ENCODE measurements at regions not wholly inside any gene's neighbourhood (a gene's known extent, or its start where the extent isn't known, plus 50 kb on each side); places are given as distances from the start of the nearest gene placed in this dataset.

DNA sequence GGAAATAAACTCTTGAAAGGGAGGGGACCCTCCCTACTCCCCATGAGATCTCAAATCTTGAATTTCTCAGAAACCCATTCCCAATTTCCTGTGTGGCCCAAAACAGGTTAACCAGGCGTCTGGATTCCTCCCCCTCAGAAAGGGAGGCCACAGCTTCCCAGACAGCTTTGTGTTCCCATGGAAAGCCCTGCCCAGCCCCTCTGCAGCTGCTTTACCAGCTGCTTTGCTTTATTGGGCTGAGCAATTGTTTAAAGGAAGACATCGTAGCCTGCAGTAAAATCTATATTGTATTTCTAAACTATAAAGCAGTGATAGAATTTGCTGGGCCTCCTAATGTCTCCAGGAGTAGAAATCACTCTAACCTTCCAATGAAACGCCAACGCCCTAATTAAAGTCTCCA is 97.4 kb downstream of the CHST1 start:
- H3K36me3 ChIP-seq (ENCODE audit: insufficient read depth, insufficient read length, low read length): no peaks in the 10 kb centered on the region
- peaks cover 6% of the 10 kb centered on the region for H3K4me1 ChIP-seq (ENCODE audit: insufficient read depth, insufficient read length)
- no peak for DNase-seq (ENCODE audit: low read depth, low spot score)
- no peak overlapping the region for H3K9ac ChIP-seq (ENCODE audit: insufficient read length, low read depth)
- peaks cover 8% of the 10 kb centered on the region for H3K27me3 ChIP-seq (ENCODE audit: insufficient read depth, insufficient read length)
- no peaks in the 10 kb centered on the region for H3K9me3 ChIP-seq (ENCODE audit: insufficient read depth, low read length)
- TF ChIP-seq YY1 (IDR thresholded peaks at IDR 0.05; ENCODE audit: insufficient read depth, insufficient read length): no peak
- TF ChIP-seq SUZ12 (IDR thresholded peaks at IDR 0.05; ENCODE audit: extremely low read depth, insufficient read depth, insufficient read length): no peak
- no peak for TF ChIP-seq ZNF274 (IDR thresholded peaks at IDR 0.05; ENCODE audit: low read depth, low read length)
- no peak overlapping the region for H3K4me3 ChIP-seq (ENCODE audit: insufficient read length, low read depth)

DNA sequence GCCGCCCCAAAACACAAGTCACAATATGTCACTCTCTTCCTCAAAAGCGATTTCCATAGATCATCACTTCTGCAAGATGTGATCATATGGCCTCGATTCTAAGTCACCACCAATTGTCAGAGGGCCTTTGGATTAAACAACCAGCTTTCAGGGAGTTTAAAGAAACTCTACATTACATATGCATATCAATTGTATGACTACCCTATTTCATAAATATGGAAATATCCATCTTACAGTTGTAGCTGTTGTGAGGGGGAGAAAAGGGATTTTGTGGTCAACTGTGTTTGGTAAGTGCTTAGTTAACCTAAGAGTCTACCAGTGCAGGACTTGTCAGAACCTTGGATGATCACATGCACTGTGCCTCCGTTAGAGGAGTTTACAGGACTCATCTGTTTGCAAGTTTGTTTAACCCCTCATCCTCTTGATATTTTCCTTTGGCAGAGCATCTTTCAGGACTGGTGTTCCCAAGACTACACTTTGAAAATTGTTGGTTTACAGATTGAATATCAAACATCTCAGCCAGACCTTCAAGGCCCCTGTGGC is 99.9 kb downstream of the CHST1 start:
- no peak overlapping the region for H3K4me3 ChIP-seq (ENCODE audit: insufficient read length, low read depth)
- H3K9ac ChIP-seq (ENCODE audit: insufficient read length, low read depth): no peak overlapping the region
- H3K9me3 ChIP-seq (ENCODE audit: insufficient read depth, low read length): no peaks in the 10 kb centered on the region
- TF ChIP-seq ZNF274 (IDR thresholded peaks at IDR 0.05; ENCODE audit: low read depth, low read length) (no peak), YY1 (IDR thresholded peaks at IDR 0.05; ENCODE audit: insufficient read depth, insufficient read length) (no peak), SUZ12 (IDR thresholded peaks at IDR 0.05; ENCODE audit: extremely low read depth, insufficient read depth, insufficient read length) (no peak)
- DNase-seq (ENCODE audit: low read depth, low spot score): no peak
- H3K27me3 ChIP-seq (ENCODE audit: insufficient read depth, insufficient read length): peaks cover 8% of the 10 kb centered on the region
- H3K36me3 ChIP-seq (ENCODE audit: insufficient read depth, insufficient read length, low read length): no peaks in the 10 kb centered on the region
- H3K4me1 ChIP-seq (ENCODE audit: insufficient read depth, insufficient read length): peaks cover 8% of the 10 kb centered on the region

DNA sequence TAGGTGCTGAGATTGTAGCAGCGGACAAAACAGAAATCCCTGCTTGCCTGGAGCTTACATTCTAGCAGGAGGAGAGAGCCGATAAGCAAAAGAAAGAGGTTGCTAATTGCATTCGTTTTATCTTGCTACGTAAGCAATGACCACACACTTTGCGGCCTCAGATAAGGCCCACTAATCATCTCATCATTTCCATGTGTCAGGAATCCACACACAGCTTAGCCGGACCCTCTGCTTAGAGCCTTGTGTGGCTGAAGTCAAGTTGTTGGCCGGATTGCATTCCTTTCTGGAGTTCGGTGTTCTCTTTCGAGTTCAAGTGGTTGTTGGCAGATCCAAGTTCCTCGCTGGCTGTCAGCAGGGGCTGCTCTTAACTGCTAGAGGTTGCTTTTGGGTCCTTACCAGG is 101.6 kb downstream of the CHST1 start:
- Histone ChIP-seq H3K27me3 (ENCODE audit: insufficient read depth, insufficient read length) (peaks cover under 1% of the 10 kb centered on the region), H3K9me3 (ENCODE audit: insufficient read depth, low read length) (no peaks in the 10 kb centered on the region), H3K4me1 (ENCODE audit: insufficient read depth, insufficient read length) (peaks cover 13% of the 10 kb centered on the region), H3K9ac (ENCODE audit: insufficient read length, low read depth) (no peak overlapping the region), H3K4me3 (ENCODE audit: insufficient read length, low read depth) (no peak overlapping the region), H3K36me3 (ENCODE audit: insufficient read depth, insufficient read length, low read length) (no peaks in the 10 kb centered on the region)
- TF ChIP-seq SUZ12 (IDR thresholded peaks at IDR 0.05; ENCODE audit: extremely low read depth, insufficient read depth, insufficient read length) (no peak), YY1 (IDR thresholded peaks at IDR 0.05; ENCODE audit: insufficient read depth, insufficient read length) (no peak), ZNF274 (IDR thresholded peaks at IDR 0.05; ENCODE audit: low read depth, low read length) (no peak)
- DNase-seq (ENCODE audit: low read depth, low spot score): no peak

DNA sequence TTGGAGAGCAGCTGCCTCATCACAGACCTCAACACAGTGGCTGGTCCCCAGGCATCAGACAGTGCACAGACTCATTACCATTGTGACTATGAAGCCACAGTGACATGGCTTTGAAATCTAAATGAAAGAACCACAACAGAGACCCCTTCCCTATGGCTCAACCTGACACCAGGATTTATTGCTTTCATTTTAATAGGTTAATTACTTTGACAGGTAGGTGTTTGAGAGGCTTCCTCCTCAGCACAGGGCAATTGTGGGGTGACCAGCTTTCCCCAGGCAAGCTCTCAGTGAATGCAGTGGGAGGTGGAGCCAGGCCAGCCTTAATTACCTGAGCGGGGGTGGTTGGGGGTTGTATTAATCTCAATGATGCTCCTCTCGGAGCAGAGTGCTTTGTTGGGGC is 102.3 kb downstream of the CHST1 start:
- no peak for DNase-seq (ENCODE audit: low read depth, low spot score)

DNA sequence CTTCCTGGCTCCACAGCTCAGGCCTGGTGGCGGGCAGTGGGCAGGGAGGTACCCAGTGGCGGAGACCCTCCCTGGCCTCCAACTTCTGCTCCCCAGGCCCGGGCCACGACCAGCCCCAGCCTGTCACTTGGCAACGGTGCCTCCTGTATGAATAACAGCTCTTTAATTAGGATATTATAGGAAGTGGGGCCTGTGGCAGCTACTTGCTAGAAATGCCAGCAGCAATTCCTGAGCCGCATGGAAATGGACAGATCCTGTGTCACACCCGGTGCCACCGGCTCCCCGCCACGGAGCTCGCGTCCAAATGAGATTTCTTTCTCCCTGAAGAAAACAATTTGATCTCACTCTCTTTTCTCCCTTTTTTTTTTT is 104.5 kb downstream of the CHST1 start:
- Histone ChIP-seq H3K9ac (ENCODE audit: insufficient read length, low read depth) (no peak overlapping the region), H3K27me3 (ENCODE audit: insufficient read depth, insufficient read length) (no peaks in the 10 kb centered on the region), H3K9me3 (ENCODE audit: insufficient read depth, low read length) (no peaks in the 10 kb centered on the region; the same call in 1 of the 2 replicates), H3K4me3 (ENCODE audit: insufficient read length, low read depth) (no peak overlapping the region), H3K4me1 (ENCODE audit: insufficient read depth, insufficient read length) (peaks cover 22% of the 10 kb centered on the region), H3K36me3 (ENCODE audit: insufficient read depth, insufficient read length, low read length) (no peaks in the 10 kb centered on the region)
- DNase-seq (ENCODE audit: low read depth, low spot score): no peak
- no peak for TF ChIP-seq SUZ12 (IDR thresholded peaks at IDR 0.05; ENCODE audit: extremely low read depth, insufficient read depth, insufficient read length)
- no peak for TF ChIP-seq ZNF274 (IDR thresholded peaks at IDR 0.05; ENCODE audit: low read depth, low read length)
- no peak for TF ChIP-seq YY1 (IDR thresholded peaks at IDR 0.05; ENCODE audit: insufficient read depth, insufficient read length)

More for the DNA sequence above, 102.3 kb downstream of the CHST1 start:
- no peak for TF ChIP-seq SUZ12 (IDR thresholded peaks at IDR 0.05; ENCODE audit: extremely low read depth, insufficient read depth, insufficient read length)
- TF ChIP-seq YY1 (IDR thresholded peaks at IDR 0.05; ENCODE audit: insufficient read depth, insufficient read length): no peak
- no peak for TF ChIP-seq ZNF274 (IDR thresholded peaks at IDR 0.05; ENCODE audit: low read depth, low read length)
- Histone ChIP-seq H3K4me1 (ENCODE audit: insufficient read depth, insufficient read length) (peaks cover 13% of the 10 kb centered on the region), H3K4me3 (ENCODE audit: insufficient read length, low read depth) (no peak overlapping the region), H3K36me3 (ENCODE audit: insufficient read depth, insufficient read length, low read length) (no peaks in the 10 kb centered on the region), H3K9me3 (ENCODE audit: insufficient read depth, low read length) (no peaks in the 10 kb centered on the region), H3K27me3 (ENCODE audit: insufficient read depth, insufficient read length) (no peaks in the 10 kb centered on the region), H3K9ac (ENCODE audit: insufficient read length, low read depth) (no peak overlapping the region)

DNA sequence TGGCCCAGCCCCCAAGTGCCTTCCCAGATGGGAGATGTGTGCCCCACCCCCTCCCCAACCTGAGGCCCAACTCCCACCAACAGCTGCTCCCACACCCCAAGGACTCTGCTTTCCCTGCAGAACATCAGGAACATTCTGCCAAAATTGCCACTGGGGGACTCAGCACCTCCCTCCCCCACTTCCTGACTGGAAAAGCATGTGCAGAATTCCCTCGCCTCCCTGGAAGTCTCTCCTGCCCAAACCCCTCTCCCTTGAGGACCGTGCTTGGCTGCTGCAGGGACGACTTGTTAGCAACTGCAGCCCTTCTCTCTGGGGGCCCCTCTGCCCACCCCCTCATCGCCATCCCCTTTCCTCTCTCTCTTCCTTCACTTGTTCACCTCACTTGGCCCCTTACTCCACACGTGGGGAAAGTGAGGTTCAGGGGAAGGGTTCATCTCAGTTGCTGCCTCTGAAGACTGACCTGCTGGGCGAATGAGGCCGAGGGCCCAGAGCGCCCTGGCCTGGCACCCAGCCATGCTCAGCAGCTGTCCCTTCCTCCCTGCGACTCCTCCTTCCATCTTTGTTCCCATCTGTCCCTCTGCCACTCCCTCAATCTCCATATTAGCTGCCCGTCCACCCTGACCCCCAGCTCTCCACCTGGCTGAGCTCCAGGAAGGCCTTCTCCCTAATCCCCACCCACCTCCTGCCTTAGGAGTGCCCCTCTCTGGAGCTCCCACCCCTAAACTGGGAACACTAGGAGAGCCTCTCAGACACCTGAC is 105.1 kb downstream of the CHST1 start:
- H3K27me3 ChIP-seq (ENCODE audit: insufficient read depth, insufficient read length): no peaks in the 10 kb centered on the region
- H3K36me3 ChIP-seq (ENCODE audit: insufficient read depth, insufficient read length, low read length): no peaks in the 10 kb centered on the region
- H3K4me1 ChIP-seq (ENCODE audit: insufficient read depth, insufficient read length): peaks cover 22% of the 10 kb centered on the region
- no peak for TF ChIP-seq ZNF274 (IDR thresholded peaks at IDR 0.05; ENCODE audit: low read depth, low read length)
- TF ChIP-seq SUZ12 (IDR thresholded peaks at IDR 0.05; ENCODE audit: extremely low read depth, insufficient read depth, insufficient read length): no peak
- TF ChIP-seq YY1 (IDR thresholded peaks at IDR 0.05; ENCODE audit: insufficient read depth, insufficient read length): no peak
- no peak for DNase-seq (ENCODE audit: low read depth, low spot score)
- no peaks in the 10 kb centered on the region; the same call in 1 of the 2 replicates for H3K9me3 ChIP-seq (ENCODE audit: insufficient read depth, low read length)
- no peak overlapping the region for H3K9ac ChIP-seq (ENCODE audit: insufficient read length, low read depth)
- H3K4me3 ChIP-seq (ENCODE audit: insufficient read length, low read depth): no peak overlapping the region

DNA sequence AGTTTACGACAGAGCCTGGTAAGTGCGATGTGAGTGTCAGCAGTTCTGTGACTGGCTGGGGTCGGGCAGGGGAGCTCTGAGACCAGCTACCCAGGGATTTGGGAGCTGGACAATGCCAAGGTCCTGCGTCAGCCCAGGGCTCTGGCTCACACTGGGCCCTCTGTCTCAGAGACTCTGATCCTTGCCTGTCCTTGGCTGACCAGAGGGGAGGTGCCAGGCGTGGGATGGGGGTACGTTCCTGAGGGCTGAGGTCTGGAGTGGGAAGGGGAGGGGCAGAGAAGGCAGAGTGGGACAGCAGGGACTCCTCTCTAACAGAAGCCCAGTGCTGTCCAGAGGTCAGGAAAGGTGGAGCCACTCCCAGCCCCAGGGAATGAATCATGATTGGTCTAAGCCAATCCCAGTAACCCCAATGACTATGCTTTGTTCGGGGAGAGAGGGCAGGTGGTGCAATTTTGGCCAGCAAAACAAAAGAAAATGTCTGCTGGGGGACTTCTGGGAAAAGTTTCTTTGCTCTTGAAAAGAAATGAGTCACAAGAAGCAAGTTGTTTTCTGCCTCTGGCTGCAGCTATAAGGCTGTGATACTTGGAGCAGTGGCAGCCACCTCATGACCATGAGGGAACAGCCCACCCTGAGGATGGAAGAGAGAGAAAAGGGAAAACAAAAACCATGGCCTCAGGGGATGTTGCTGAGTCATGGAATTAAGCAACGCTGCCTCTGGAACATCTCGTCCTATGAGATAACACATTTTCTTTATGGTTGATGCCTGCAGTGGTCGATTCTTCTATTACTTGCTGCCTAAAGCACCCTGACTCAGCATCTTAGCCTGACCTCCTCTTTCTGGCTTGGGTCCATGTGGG is 108.3 kb downstream of the CHST1 start:
- Histone ChIP-seq H3K9ac (ENCODE audit: insufficient read length, low read depth) (no peak overlapping the region), H3K9me3 (ENCODE audit: insufficient read depth, low read length) (no peaks in the 10 kb centered on the region; the same call in 1 of the 2 replicates), H3K4me1 (ENCODE audit: insufficient read depth, insufficient read length) (peaks cover 16% of the 10 kb centered on the region), H3K36me3 (ENCODE audit: insufficient read depth, insufficient read length, low read length) (no peaks in the 10 kb centered on the region), H3K27me3 (ENCODE audit: insufficient read depth, insufficient read length) (no peaks in the 10 kb centered on the region), H3K4me3 (ENCODE audit: insufficient read length, low read depth) (no peak overlapping the region)
- no peak for DNase-seq (ENCODE audit: low read depth, low spot score)
- TF ChIP-seq SUZ12 (IDR thresholded peaks at IDR 0.05; ENCODE audit: extremely low read depth, insufficient read depth, insufficient read length): no peak
- no peak for TF ChIP-seq YY1 (IDR thresholded peaks at IDR 0.05; ENCODE audit: insufficient read depth, insufficient read length)
- no peak for TF ChIP-seq ZNF274 (IDR thresholded peaks at IDR 0.05; ENCODE audit: low read depth, low read length)

Measured in NT2/D1 (cell line).